ENCODE measurements at regions not wholly inside any gene's neighbourhood (a gene's known extent, or its start where the extent isn't known, plus 50 kb on each side); places are given as distances from the start of the nearest gene placed in this dataset.

- TF ChIP-seq, protein P1, sequence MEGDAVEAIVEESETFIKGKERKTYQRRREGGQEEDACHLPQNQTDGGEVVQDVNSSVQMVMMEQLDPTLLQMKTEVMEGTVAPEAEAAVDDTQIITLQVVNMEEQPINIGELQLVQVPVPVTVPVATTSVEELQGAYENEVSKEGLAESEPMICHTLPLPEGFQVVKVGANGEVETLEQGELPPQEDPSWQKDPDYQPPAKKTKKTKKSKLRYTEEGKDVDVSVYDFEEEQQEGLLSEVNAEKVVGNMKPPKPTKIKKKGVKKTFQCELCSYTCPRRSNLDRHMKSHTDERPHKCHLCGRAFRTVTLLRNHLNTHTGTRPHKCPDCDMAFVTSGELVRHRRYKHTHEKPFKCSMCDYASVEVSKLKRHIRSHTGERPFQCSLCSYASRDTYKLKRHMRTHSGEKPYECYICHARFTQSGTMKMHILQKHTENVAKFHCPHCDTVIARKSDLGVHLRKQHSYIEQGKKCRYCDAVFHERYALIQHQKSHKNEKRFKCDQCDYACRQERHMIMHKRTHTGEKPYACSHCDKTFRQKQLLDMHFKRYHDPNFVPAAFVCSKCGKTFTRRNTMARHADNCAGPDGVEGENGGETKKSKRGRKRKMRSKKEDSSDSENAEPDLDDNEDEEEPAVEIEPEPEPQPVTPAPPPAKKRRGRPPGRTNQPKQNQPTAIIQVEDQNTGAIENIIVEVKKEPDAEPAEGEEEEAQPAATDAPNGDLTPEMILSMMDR (IDR thresholded peaks at IDR 0.05) = no peak
- DNase-seq (ENCODE audit: low spot score) (no peak), ATAC-seq (ENCODE audit: low FRiP score) (no peak)
These were observed 65.9 kb upstream of the ARHGAP5 start for GRCh38 chr14:32011225-32011624.

DNA sequence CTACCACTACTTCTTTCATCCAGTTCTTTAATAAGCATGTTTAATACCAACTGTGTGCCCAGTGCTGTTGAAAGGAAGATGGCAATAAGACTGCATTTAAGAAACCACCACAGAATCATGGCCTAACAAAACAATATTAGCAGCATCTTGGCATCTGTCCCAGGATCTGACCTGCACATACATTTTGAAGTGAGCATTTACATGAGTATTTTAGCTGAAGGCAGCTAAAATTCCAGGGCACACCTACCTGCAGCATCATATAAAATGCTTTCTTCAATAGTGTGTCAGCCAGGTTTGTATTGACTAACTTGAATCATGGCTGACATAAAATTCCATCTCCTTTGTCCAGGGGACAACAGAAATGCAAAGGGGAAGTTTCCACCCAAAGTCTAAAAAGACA, 65.0 kb upstream of the ARHGAP5 start:
- TF ChIP-seq, protein P1 (IDR thresholded peaks at IDR 0.05) = no peak
- no peak for ATAC-seq (ENCODE audit: low FRiP score)

GRCh38 chr14:32012571-32012970, 64.5 kb upstream of the ARHGAP5 start:
- DNase-seq (ENCODE audit: low spot score) = no peak
- no peak for ATAC-seq (ENCODE audit: low FRiP score)
- TF ChIP-seq, protein P1 (IDR thresholded peaks at IDR 0.05) = no peak

More for the DNA sequence above, 65.0 kb upstream of the ARHGAP5 start:
- DNase-seq (ENCODE audit: low spot score) = no peak

GRCh38 chr14:32013083-32013482, 64.0 kb upstream of the ARHGAP5 start:
- TF ChIP-seq, protein P1 (IDR thresholded peaks at IDR 0.05) = no peak
- ATAC-seq (ENCODE audit: low FRiP score) (no peak), DNase-seq (ENCODE audit: low spot score) (no peak)

DNA sequence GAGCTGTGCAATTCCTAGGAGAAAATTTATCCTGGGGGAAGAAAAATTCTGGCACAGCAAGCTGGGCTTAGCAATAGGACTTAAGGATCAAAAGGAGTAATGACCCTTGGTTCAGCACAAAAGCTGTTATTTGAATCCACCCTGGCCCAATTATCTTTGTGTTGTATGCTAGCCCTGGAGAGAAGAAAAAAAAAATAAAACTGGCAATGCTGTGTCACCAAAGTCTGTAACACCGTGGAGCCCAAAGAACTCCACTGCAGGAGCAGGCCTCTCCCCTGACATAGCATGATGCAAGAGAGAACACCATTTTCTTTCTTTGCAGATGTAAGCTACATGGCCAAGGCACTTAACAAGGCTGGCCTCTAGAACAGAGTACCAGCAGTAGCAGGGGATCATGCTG, 63.0 kb upstream of the ARHGAP5 start:
- TF ChIP-seq, protein P1 (IDR thresholded peaks at IDR 0.05) = no peak
- DNase-seq (ENCODE audit: low spot score) (no peak), ATAC-seq (ENCODE audit: low FRiP score) (no peak)

DNA sequence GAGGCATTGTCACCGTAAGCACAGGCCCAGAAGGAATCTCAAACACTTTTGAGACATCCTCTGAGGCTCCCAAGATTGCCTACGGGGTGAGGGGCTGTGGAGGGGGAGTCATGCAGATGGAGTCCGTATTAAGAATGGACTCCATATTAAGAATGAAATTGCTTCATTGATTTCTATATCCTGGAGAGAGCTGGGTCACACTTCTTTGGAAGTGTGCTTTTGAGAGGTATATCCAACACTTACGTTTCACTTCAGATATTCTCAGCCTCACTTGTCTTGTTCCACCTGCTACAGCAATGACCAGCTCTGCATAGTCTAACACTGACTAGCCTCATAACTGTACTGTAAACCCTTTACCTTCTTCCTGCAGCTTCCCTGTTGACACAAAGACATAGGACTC, 62.6 kb upstream of the ARHGAP5 start:
- ATAC-seq (ENCODE audit: low FRiP score) = no peak
- DNase-seq (ENCODE audit: low spot score) = no peak
- TF ChIP-seq, protein P1 (IDR thresholded peaks at IDR 0.05) = no peak

DNA sequence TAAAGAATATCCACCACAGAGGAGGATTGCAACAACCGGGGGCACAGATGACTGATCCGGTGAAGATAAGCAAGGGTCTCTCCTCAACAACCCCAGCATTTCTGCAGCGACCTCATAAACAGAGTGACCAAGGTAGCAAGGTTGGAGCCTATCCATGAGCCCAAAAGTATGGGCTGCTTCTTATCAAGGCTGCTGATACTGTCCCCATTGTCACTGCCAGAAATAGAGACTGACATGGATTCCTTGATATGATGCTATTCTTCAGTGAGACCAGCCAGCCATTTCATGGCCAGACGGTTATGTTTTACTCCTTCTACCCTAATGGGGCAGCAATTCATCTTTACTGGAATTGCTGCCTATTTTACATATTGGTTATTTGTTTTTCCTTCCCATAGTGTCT, 61.9 kb upstream of the ARHGAP5 start:
- TF ChIP-seq, protein P1 (IDR thresholded peaks at IDR 0.05) = no peak
- DNase-seq (ENCODE audit: low spot score) = no peak
- ATAC-seq (ENCODE audit: low FRiP score) = no peak

Measured in omental fat pad (tissue), 3 donors.